ENCODE measurements at regions not wholly inside any gene's neighbourhood (a gene's known extent, or its start where the extent isn't known, plus 50 kb on each side); places are given as distances from the start of the nearest gene placed in this dataset.

GRCh38 chr14:101109981-101110728 lies 206.6 kb upstream of the RTL1 start:
- TF ChIP-seq EZH2 (IDR thresholded peaks at IDR 0.05; ENCODE audit: borderline replicate concordance, low read depth, low read length, severe bottlenecking), result no peak
- TF ChIP-seq, protein P1, sequence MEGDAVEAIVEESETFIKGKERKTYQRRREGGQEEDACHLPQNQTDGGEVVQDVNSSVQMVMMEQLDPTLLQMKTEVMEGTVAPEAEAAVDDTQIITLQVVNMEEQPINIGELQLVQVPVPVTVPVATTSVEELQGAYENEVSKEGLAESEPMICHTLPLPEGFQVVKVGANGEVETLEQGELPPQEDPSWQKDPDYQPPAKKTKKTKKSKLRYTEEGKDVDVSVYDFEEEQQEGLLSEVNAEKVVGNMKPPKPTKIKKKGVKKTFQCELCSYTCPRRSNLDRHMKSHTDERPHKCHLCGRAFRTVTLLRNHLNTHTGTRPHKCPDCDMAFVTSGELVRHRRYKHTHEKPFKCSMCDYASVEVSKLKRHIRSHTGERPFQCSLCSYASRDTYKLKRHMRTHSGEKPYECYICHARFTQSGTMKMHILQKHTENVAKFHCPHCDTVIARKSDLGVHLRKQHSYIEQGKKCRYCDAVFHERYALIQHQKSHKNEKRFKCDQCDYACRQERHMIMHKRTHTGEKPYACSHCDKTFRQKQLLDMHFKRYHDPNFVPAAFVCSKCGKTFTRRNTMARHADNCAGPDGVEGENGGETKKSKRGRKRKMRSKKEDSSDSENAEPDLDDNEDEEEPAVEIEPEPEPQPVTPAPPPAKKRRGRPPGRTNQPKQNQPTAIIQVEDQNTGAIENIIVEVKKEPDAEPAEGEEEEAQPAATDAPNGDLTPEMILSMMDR (IDR thresholded peaks at IDR 0.05; ENCODE audit: borderline replicate concordance, extremely low read depth, low read length, poor library complexity, severe bottlenecking), result no peak
